OCI-LY3 (cell line): ENCODE measurements at regions not wholly inside any gene's neighbourhood (a gene's known extent, or its start where the extent isn't known, plus 50 kb on each side); places are given as distances from the start of the nearest gene placed in this dataset.

Experiments used
- H2AFZ ChIP-seq: fragments of 200-600, 300-600 bp; shearing (Covaris generic); 2 replicates; pipeline ENCODE4 v1.6.0; 2014; ENCODE audit warnings: antibody characterized with exemption, low read depth, low read length
- H3K27ac ChIP-seq: fragments of 200-600, 300-600 bp; sonication (generic); 2 replicates; pipeline ENCODE4 v1.5.1; 2014; ENCODE audit warnings: mild to moderate bottlenecking, low read length, moderate library complexity, mixed read lengths
- H3K27me3 ChIP-seq: fragments of 200-600, 300-600 bp; sonication (generic); 2 replicates; pipeline ENCODE4 v1.6.1; 2014; ENCODE audit warnings: low read depth, low read length, mixed read lengths
- H3K36me3 ChIP-seq: fragments of 200-600, 300-600 bp; sonication (generic); replicated peaks from 2 replicates; pipeline ENCODE3; 2014; ENCODE audit warnings: low read depth, low read length, mixed read lengths
- H3K4me1 ChIP-seq: fragments of 300-600, 200-600 bp; sonication (generic); 2 replicates; pipeline ENCODE4 v1.6.1; 2014; ENCODE audit warnings: low read length, mixed read lengths
- H3K4me2 ChIP-seq: fragments of 200-600, 300-600 bp; sonication (generic); 2 replicates; pipeline ENCODE4 v1.6.1; 2014; ENCODE audit warnings: low read length, mixed read lengths
- H3K4me3 ChIP-seq: fragments of 300-600, 200-600 bp; sonication (generic); 2 replicates; pipeline ENCODE4 v1.5.1; 2014; ENCODE audit warnings: antibody characterized with exemption, mild to moderate bottlenecking, low read length, moderate library complexity
- H3K79me2 ChIP-seq: fragments of 300-600, 200-600 bp; shearing (Covaris generic); 2 replicates; pipeline ENCODE4 v1.6.1; 2014; ENCODE audit warnings: mild to moderate bottlenecking, low read length, mixed read lengths
- H3K9ac ChIP-seq: fragments of 300-600, 200-600 bp; shearing (Covaris generic); 2 replicates; pipeline ENCODE4 v1.6.0; 2014; ENCODE audit warnings: mild to moderate bottlenecking, low read length, moderate library complexity
- H3K9me3 ChIP-seq: fragments of 200-600, 300-600 bp; shearing (Covaris generic); 2 replicates; pipeline ENCODE4 v1.6.1; 2014; ENCODE audit warnings: low read length, mixed read lengths; ENCODE audit not compliant: insufficient read depth
- H4K20me1 ChIP-seq: fragments of 200-600, 300-600 bp; sonication (generic); 2 replicates; pipeline ENCODE4 v1.6.1; 2016; ENCODE audit warnings: low read length, mixed read lengths; ENCODE audit not compliant: insufficient read depth
- CTCF ChIP-seq: fragments of 200-600, 300-600 bp; sonication (generic); IDR thresholded peaks from 2 replicates; pipeline ENCODE4 v1.5.1; 2014; ENCODE audit warnings: antibody characterized with exemption, low read length, low read depth
- EZH2phosphoT487 ChIP-seq: fragments of 200-600 bp; shearing (Covaris generic); IDR thresholded peaks from 2 replicates; pipeline ENCODE4 v1.6.1; 2018; ENCODE audit warnings: antibody characterized with exemption, mixed run types, low read depth

- H3K4me2 ChIP-seq, result no peak overlapping the region
- H3K27ac ChIP-seq, result no peak overlapping the region
- no peak for TF ChIP-seq CTCF
- H3K4me1 ChIP-seq, result no peaks in the 10 kb centered on the region
- H3K36me3 ChIP-seq, result no peaks in the 10 kb centered on the region
- no peak overlapping the region for H2AFZ ChIP-seq
- H4K20me1 ChIP-seq, result no peaks in the 10 kb centered on the region
- no peaks in the 10 kb centered on the region for H3K79me2 ChIP-seq
- H3K9me3 ChIP-seq, result no peaks in the 10 kb centered on the region
- no peak overlapping the region for H3K9ac ChIP-seq
- no peaks in the 10 kb centered on the region for H3K27me3 ChIP-seq
- H3K4me3 ChIP-seq, result no peak overlapping the region
These were observed 92.3 kb upstream of the TLL1 start for GRCh38 chr4:165780735-165781134.

GRCh38 chr4:165782623-165783022, 90.4 kb upstream of the TLL1 start:
- H2AFZ ChIP-seq, result no peak overlapping the region

GRCh38 chr4:165783626-165784025, 89.4 kb upstream of the TLL1 start:
- no peaks in the 10 kb centered on the region for H3K9me3 ChIP-seq
- H3K4me2 ChIP-seq, result no peak overlapping the region
- no peaks in the 10 kb centered on the region for H3K4me1 ChIP-seq
- H2AFZ ChIP-seq, result no peak overlapping the region
- H3K9ac ChIP-seq, result no peak overlapping the region
- H3K36me3 ChIP-seq, result no peaks in the 10 kb centered on the region
- no peak for TF ChIP-seq CTCF
- TF ChIP-seq EZH2phosphoT487, result no peak
- no peaks in the 10 kb centered on the region for H4K20me1 ChIP-seq
- H3K79me2 ChIP-seq, result no peaks in the 10 kb centered on the region
- H3K27ac ChIP-seq, result no peak overlapping the region
- H3K4me3 ChIP-seq, result no peak overlapping the region
- H3K27me3 ChIP-seq, result no peaks in the 10 kb centered on the region

More at GRCh38 chr4:165782623-165783022, 90.4 kb upstream of the TLL1 start:
- no peaks in the 10 kb centered on the region for H4K20me1 ChIP-seq
- H3K9ac ChIP-seq, result no peak overlapping the region
- H3K4me2 ChIP-seq, result no peak overlapping the region
- H3K27me3 ChIP-seq, result no peaks in the 10 kb centered on the region
- H3K4me3 ChIP-seq, result no peak overlapping the region
- H3K4me1 ChIP-seq, result no peaks in the 10 kb centered on the region
- no peak overlapping the region for H3K27ac ChIP-seq
- no peaks in the 10 kb centered on the region for H3K9me3 ChIP-seq
- no peaks in the 10 kb centered on the region for H3K79me2 ChIP-seq
- no peaks in the 10 kb centered on the region for H3K36me3 ChIP-seq
- TF ChIP-seq EZH2phosphoT487 (no peak), CTCF (no peak)

GRCh38 chr4:165784672-165785071, 88.4 kb upstream of the TLL1 start:
- H4K20me1 ChIP-seq, result no peaks in the 10 kb centered on the region
- H3K27ac ChIP-seq, result no peak overlapping the region
- no peak overlapping the region for H3K9ac ChIP-seq
- TF ChIP-seq CTCF, result no peak
- no peak for TF ChIP-seq EZH2phosphoT487
- H3K4me2 ChIP-seq, result no peak overlapping the region
- no peak overlapping the region for H3K4me3 ChIP-seq
- no peaks in the 10 kb centered on the region for H3K79me2 ChIP-seq
- H3K27me3 ChIP-seq, result no peaks in the 10 kb centered on the region
- no peaks in the 10 kb centered on the region for H3K4me1 ChIP-seq
- H2AFZ ChIP-seq, result no peak overlapping the region
- no peaks in the 10 kb centered on the region for H3K9me3 ChIP-seq
- no peaks in the 10 kb centered on the region for H3K36me3 ChIP-seq
